ENCODE measurements at regions not wholly inside any gene's neighbourhood (a gene's known extent, or its start where the extent isn't known, plus 50 kb on each side); places are given as distances from the start of the nearest gene placed in this dataset.

DNA sequence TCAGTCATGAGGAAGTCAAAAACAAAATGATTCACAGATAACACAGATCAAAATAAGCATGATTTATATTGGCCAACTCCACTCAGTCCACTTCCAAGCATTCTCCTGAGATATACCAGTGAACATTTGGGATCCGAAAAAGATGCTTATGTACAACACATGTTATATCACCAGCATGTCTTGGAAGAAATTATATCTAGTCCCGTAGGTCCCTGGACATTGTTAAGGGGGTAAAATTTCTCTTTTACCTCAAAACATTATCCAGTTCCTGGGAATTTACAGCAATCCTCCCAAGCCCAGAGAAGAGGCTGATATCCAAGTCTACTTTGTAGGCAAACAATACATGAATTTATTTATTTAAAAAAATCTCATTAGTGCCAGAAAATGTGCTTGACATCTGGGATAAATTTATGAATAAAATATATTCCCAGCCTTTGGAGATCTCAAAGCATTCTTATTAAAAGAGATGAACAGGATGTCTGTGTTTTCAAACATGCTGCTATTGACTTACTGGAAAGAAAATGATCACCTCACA lies 582.2 kb upstream of the ZWINT start:
- no peak for DNase-seq
- in situ Hi-C loops (cut with HindIII; ENCODE audit: low pct_ligation_motif_present, low pct_unique_long_range_greater_than_20kb, low sequenced_read_pairs): no loop called here

DNA sequence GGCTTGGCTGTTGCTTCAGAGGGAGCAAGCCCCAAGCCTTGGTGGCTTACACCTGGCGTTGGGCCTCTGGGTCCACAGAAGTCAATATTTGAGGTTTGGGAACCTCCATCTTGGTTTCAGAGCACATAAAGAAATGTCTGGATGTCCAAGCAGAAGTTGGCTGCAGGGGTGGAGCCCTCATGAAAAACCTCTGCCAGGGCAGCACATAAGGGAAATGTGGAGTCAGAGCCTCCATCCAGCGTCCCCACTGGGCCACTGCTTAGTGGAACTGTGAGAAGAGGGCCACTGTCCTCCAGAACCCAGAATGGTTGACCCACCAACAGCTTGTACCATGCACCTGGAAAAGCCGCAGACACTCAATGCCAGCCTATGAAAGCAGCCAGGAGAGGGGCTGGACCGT lies 573.5 kb upstream of the ZWINT start:
- in situ Hi-C loops (cut with HindIII; ENCODE audit: low pct_ligation_motif_present, low pct_unique_long_range_greater_than_20kb, low sequenced_read_pairs): no loop called here
- no peak for DNase-seq

DNA sequence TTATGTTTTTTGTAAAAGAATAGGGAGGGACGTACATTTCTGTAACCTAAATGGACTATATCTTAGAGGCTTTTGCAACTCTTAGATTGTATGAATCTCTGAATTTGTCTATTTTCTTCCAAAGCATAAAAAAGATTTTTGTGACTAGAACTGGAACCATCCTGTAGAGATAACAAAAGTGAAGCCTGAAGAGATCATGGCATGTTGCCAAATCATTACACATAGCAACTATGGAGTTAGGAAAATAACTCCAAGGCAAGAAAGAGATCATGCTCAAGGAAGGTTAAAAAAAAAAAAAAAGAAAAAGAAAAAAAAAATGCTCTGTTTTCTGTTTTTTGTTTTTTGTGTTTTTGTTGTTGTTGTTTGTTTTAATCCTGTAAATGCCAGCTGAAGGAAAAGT lies 567.7 kb upstream of the ZWINT start:
- in situ Hi-C loops (cut with HindIII; ENCODE audit: low pct_ligation_motif_present, low pct_unique_long_range_greater_than_20kb, low sequenced_read_pairs): no loop called here
- no peak for DNase-seq

DNA sequence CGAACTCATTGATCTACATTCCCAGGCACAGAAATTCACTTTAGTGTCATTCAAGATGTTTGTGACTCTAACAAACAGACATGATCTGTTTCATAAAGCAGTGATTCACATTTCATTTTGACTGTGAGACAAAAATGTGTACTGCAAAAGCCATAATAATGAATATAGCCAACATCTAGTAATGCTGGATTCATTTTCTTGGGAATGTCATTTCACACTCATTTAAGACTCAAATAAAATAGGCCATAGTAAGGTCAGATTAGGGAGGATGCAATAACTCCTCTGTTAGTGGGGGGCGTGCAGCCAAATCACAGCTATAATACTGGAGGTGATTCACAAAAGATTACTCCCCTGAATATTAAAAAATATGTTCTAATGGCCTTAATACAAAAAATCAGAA lies 566.6 kb upstream of the ZWINT start:
- DNase-seq: no peak
- in situ Hi-C loops (cut with HindIII; ENCODE audit: low pct_ligation_motif_present, low pct_unique_long_range_greater_than_20kb, low sequenced_read_pairs): no loop called here

DNA sequence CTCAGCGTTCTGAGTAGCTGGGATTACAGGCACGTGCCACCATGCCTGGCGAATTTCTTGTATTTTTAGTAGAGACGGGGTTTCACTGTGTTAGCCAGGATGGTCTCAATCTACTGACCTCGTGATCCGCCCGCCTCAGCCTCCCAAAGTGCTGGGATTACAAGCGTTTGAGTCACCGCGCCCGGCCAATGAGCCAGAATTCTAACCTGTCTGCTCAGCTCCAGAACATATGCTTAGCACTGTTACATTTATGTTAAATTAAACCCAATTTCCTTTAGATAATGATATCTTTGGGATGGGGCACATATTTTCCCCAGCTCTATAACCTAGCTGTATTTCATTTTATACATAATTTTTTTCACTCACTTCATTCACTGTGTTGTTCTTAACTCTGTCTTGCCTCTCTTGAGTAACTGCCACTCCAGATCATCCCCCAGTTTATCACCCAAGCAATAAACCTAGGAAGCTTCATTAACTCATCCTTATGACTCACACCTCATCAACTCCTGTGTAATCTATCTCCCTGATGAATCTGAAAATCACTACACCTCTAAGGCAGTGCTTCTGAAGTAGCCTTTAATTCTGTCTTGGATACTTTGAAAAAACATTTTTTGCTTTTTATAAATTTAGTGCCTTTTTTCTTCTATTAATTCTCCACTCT lies 559.7 kb upstream of the ZWINT start:
- in situ Hi-C loops (cut with HindIII; ENCODE audit: low pct_ligation_motif_present, low pct_unique_long_range_greater_than_20kb, low sequenced_read_pairs): no loop called here
- DNase-seq: peak; percentile 7

DNA sequence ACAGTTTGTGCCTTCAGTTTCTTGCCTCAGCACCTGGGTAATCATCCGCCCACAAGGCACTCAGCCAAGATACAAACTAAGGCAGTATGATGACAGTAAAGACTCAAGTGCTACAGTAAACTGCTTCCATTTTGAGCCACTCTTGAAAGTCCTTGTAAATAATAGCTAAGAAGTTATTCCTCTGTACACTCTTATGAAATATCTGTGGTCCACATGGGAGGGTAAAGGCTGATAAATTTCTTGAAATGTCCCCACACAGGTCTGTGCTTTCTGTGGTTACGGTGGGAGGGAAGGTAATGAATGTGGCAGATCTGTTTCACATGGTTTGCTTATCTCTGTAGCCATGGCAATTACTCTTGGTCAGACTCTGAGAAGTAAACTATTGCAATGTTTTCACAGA lies 551.0 kb upstream of the ZWINT start:
- no peak for DNase-seq
- in situ Hi-C loops (cut with HindIII; ENCODE audit: low pct_ligation_motif_present, low pct_unique_long_range_greater_than_20kb, low sequenced_read_pairs): no loop called here

DNA sequence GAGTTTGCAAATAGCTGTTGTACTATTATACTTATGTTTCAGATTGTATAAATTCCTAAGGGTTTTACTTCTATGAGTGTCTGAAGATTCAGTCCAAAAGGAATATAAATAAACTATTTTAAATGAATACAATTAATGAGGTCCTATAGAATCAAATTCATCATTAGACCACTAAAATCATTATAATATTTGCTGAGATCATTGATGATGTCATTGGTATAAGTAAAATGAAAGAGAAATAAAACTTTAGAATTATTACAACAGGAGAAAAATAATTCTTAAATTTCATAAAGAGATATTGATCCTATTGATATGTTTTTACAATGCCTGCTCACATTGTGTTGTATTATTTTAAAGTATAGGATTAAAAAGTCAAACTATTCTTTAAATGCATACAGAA lies 544.0 kb upstream of the ZWINT start:
- in situ Hi-C loops (cut with HindIII; ENCODE audit: low pct_ligation_motif_present, low pct_unique_long_range_greater_than_20kb, low sequenced_read_pairs): no loop called here
- DNase-seq: no peak

DNA sequence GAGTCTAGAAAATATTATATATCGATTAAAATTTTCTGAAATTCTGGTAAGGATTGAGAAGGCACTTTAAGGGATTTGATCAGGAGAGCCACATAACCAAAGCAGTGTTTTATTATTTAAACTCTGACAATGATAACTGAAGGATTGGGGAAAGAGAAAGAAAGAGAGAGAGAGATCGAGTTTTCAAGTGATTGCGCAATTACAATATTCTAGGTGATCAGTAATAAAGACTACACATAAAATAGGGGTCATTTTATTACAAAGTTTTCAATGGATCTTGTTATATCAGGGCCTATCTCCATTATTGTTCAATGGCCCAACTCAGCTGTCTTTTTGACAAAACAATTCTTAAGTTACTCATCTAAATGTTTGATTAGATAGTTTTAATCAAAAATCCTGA lies 541.5 kb upstream of the ZWINT start:
- in situ Hi-C loops (cut with HindIII; ENCODE audit: low pct_ligation_motif_present, low pct_unique_long_range_greater_than_20kb, low sequenced_read_pairs): no loop called here
- DNase-seq: no peak

DNA sequence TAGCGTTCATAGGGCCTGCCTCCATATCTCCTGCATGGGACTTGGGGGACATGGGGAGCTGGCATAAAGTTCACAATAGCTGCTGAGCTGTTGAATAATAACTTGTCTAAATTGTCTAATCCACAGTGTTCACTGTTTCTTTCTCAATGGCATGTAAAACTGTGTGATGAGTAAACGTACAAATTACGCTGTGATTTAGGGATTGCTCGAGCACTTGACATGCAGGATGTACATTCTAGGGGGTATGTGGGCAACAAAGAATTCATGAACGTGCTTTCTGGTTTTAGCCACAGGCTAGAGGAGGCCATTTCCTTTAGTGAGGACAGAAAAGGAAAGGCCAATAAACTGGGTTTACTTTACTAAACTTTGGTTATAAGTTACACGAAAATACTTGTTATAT lies 534.2 kb upstream of the ZWINT start:
- DNase-seq: no peak
- in situ Hi-C loops (cut with HindIII; ENCODE audit: low pct_ligation_motif_present, low pct_unique_long_range_greater_than_20kb, low sequenced_read_pairs): no loop called here

DNA sequence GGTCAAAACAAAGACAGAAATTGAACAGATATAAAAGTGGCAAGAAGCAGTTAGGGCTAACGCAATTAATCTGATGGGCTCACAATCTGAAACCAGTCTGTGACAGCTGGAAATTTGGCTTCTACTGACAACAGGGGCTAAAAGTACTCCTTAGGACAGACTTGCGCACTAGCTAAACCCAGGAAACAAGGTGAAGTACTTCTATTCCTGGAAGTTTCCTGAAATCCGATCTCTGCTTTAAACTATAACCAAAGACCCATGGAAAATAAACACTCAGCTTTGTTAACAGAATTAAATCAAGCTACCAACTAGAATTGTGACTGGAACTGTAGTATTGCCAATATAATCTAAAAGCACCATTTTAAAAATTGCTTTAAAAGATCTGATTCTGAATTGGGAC lies 520.2 kb upstream of the ZWINT start:
- in situ Hi-C loops (cut with HindIII; ENCODE audit: low pct_ligation_motif_present, low pct_unique_long_range_greater_than_20kb, low sequenced_read_pairs): no loop called here

DNA sequence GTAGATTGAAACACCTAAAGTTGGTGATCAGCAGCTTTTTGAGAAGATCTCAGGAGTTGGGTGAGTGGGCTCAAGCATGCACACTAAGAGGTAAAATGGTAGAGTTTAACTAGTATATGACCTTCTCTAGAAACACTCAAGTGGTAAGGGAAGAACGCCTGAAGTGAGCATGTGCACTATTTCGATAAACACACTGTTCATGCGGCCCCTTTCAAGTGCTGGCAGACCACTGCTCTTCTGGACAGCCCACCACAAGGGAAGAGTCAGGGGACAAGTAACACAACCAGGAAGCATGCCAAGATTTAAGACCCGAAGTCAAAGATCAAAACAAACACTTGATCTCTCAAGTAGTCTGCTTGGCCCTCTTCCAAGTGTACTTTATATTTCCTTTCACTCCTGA lies 519.5 kb upstream of the ZWINT start:
- in situ Hi-C loops (cut with HindIII; ENCODE audit: low pct_ligation_motif_present, low pct_unique_long_range_greater_than_20kb, low sequenced_read_pairs): no loop called here
- no peak for DNase-seq

More for the DNA sequence above, 520.2 kb upstream of the ZWINT start:
- DNase-seq: no peak

DNA sequence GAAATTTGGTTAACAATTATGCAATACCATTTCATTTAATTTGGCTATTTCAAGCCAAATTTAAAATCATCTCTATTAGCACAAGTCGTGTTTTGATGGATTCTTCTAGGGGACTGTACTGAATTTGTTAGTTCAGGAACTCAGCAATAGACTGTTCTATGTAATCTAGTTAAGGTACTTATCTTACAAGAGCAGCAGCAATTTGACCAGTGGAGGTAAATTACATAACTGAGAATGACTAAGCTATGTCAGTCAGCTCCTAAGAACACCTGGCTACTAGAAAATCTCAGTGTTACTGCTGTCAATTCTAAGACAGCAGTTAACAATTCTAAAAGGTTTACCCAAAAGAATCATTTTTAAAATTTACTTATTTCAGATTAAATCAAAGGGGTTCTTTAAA lies 513.9 kb upstream of the ZWINT start:
- DNase-seq: no peak
- in situ Hi-C loops (cut with HindIII; ENCODE audit: low pct_ligation_motif_present, low pct_unique_long_range_greater_than_20kb, low sequenced_read_pairs): no loop called here

DNA sequence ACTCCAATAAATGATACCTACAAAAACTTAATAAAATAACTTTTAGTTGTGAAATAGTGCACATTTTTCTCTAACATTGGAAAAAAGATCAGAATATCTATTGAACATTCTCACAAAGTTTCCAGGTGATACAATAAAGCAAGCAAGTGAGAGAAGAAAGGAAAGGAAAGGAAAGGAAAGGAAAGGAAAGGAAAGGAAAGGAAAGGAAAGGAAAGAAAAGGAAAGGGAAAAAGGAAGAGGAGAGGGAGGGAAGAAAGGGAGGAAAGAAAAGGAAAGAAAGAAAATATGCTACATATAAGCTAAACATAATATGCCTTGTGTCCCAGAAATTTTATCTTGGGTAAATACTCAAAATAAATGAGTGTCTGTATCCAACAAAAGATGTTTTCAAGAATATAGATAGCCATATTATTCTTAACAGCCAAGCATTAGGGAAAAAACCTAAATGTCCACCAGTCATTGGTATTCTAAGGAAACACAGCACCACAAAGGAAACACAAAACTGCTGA lies 510.2 kb upstream of the ZWINT start:
- DNase-seq: no peak
- in situ Hi-C loops (cut with HindIII; ENCODE audit: low pct_ligation_motif_present, low pct_unique_long_range_greater_than_20kb, low sequenced_read_pairs): no loop called here

DNA sequence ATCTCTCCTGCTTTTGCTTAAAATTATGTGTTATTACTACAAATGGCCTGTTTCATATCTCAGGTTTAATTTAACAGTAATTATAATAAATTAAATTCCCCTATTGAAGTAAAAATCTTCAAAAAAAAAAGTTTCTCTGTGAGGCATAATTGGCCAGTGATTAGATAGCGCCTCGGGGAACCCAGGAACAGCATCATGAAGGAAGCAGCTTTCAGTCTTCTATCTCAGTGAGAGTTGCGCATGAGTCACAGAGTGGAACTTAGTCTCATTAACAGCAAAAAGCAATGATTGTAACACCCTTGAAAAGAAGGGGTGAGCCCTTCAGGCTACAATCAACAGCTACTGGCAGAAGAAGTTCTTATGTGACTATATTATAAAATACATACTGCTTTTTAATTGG lies 506.2 kb upstream of the ZWINT start:
- no peak for DNase-seq
- in situ Hi-C loops (cut with HindIII; ENCODE audit: low pct_ligation_motif_present, low pct_unique_long_range_greater_than_20kb, low sequenced_read_pairs): no loop called here

DNA sequence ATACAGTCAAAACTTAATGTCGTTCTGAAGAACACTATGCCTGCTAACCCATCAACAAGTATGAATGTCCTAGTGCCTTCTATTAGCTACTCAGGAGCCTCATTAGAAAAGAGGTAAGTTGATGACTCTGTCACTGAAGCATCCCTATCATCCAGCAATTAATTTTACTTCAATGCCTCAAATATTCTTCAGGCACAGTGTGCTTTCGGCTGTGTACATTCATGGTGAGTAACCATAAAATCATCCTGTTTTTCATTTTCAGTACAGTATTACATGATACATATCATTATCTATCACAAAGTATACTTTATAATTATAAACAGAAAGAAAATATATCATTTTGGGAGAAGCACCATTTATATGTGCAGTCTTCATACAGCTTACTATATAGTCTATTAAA lies 495.5 kb upstream of the ZWINT start:
- DNase-seq: no peak
- in situ Hi-C loops (cut with HindIII; ENCODE audit: low pct_ligation_motif_present, low pct_unique_long_range_greater_than_20kb, low sequenced_read_pairs): no loop called here

DNA sequence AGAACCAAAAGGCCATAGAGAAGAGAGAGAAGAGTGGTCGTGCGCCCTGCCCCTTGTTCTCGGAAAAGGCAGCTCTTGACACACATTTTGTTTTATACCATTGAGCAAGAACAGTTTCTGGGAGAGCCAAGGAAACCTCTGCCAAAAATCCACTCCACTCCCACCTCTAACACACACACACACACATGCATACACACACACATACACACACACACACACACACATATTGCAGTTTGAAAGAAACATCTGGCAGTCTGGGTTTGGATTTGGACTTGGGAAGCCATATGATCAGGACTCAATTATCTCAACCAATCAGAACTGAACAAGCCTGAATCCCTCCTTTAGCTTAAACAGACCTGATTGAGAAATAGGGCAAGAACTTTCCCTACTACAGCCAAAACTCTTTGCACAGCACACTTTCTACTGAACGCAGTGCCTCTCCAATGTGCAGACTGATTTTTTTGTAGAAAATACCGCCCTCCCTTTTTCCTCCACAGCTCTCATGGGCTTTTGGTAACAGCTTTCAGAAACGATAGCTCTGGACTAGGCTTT lies 484.0 kb upstream of the ZWINT start:
- DNase-seq: no peak
- in situ Hi-C loops (cut with HindIII; ENCODE audit: low pct_ligation_motif_present, low pct_unique_long_range_greater_than_20kb, low sequenced_read_pairs): no loop called here

DNA sequence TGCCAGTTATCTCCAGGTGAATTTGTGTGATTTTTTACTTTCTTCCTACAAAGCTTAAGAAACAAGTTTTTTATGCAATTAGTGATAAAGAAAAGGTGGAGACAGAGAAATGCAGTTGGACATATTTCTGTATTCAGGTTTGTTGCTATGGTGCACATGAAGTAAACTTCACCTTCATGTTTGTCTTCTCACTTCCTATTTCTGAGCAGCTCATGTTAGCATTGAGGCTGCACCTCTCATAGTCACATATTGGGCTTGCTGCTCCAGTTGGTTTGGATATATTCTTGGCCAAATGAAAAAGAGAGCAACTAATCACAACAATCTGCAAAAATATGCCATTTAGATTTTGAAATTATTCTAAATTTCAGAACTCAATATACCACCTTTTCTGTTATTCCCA lies 475.6 kb upstream of the ZWINT start:
- no peak for DNase-seq
- in situ Hi-C loops (cut with HindIII; ENCODE audit: low pct_ligation_motif_present, low pct_unique_long_range_greater_than_20kb, low sequenced_read_pairs): no loop called here

DNA sequence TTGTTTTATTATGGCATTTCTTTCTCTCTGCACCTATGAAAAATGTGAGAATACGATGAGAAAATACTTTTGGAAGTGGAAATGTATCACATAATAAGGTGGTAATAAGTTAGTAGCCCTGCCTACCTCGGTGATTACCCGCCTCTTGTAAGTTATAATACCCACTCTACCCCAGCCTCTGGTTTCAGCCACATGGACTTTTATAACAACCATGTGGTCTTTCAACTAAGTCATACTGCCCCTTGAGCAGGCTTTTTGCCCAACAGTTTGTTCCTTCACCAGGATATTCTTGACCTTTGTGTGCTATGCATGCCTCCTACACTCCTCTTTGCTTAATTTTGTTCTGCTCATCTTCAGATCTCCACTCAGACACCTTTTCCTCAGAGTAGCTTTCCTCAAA lies 470.6 kb upstream of the ZWINT start:
- DNase-seq: no peak
- in situ Hi-C loops (cut with HindIII; ENCODE audit: low pct_ligation_motif_present, low pct_unique_long_range_greater_than_20kb, low sequenced_read_pairs): no loop called here

DNA sequence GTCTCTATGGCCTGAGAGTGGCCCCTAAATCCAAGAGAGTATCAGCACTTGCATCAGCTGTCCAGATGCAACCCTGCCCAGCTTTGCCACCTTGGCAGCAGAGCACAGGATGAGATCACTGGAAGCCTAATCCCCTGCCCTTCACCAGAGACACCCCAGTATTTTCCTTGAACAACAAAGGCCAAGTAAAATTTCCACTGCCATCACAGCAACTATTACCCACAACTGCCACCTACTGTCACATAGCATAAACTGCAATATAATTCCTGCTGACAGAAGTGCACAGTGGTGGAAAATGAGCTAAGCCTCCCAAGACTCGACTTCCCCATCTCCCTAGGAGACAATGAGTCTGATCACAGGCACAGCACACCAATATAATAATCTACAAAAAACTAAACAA lies 462.8 kb upstream of the ZWINT start:
- peak; percentile 42 for DNase-seq

DNA sequence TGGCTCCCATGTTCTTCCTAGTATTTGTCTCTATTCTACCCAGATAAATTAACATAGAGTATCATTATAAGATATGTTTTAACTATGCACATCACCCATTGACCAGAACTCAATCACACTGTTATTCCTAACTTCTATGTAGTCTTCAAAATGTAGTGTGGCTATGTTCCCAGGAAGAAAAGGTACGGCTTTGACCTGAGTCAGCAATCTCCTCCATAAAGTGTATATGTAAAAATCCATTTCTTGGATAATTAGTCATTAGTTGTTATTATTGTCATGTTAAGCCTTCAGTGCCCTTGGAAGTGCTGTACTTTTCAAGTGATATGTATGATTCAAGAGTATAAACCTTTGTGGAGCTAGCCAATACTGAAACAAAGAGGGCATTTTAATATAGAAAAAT lies 444.0 kb upstream of the ZWINT start:
- in situ Hi-C loops (cut with HindIII; ENCODE audit: low pct_ligation_motif_present, low pct_unique_long_range_greater_than_20kb, low sequenced_read_pairs): no loop called here
- no peak for DNase-seq

More for the DNA sequence above, 462.8 kb upstream of the ZWINT start:
- in situ Hi-C loops (cut with HindIII; ENCODE audit: low pct_ligation_motif_present, low pct_unique_long_range_greater_than_20kb, low sequenced_read_pairs): no loop called here
